ENCODE measurements at regions not wholly inside any gene's neighbourhood (a gene's known extent, or its start where the extent isn't known, plus 50 kb on each side); places are given as distances from the start of the nearest gene placed in this dataset.

DNA sequence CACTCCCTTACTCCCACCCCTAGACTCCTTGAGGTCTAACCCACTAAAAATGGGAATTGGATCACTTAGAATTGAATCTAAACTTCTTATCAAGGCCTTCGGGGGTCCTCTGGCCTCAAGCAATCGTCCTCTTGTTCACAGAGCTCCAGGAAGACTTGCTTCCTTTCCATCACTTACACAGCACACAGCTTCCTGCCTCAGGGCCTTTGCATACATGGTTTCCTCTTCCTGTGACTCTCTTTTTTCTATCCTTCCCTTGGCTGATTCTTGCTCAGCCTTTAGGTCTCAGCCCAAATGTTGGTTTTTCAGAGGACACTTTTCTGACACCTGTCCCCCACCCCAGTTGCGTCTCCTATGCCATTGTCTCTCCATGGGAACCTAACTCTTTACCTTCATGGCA lies 50.0 kb upstream of the ALDH1B1 start:
- no peak overlapping the region for H3K4me2 ChIP-seq (ENCODE audit: low read length)
- H3K4me3 ChIP-seq (ENCODE audit: low read length): no peak overlapping the region
- H3K36me3 ChIP-seq (replicated peaks; ENCODE audit: low read depth, low read length): no peaks in the 10 kb centered on the region
- peaks cover 3% of the 10 kb centered on the region; the same call in 1 of the 2 replicates for H3K4me1 ChIP-seq (ENCODE audit: low read length)
- no peak overlapping the region for H3K9ac ChIP-seq (ENCODE audit: low read length)
- H3K27ac ChIP-seq (ENCODE audit: low read length): no peak overlapping the region
- TF ChIP-seq, protein P1, sequence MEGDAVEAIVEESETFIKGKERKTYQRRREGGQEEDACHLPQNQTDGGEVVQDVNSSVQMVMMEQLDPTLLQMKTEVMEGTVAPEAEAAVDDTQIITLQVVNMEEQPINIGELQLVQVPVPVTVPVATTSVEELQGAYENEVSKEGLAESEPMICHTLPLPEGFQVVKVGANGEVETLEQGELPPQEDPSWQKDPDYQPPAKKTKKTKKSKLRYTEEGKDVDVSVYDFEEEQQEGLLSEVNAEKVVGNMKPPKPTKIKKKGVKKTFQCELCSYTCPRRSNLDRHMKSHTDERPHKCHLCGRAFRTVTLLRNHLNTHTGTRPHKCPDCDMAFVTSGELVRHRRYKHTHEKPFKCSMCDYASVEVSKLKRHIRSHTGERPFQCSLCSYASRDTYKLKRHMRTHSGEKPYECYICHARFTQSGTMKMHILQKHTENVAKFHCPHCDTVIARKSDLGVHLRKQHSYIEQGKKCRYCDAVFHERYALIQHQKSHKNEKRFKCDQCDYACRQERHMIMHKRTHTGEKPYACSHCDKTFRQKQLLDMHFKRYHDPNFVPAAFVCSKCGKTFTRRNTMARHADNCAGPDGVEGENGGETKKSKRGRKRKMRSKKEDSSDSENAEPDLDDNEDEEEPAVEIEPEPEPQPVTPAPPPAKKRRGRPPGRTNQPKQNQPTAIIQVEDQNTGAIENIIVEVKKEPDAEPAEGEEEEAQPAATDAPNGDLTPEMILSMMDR (IDR thresholded peaks at IDR 0.05; ENCODE audit: low read depth, low read length): no peak
- TF ChIP-seq EZH2phosphoT487 (IDR thresholded peaks at IDR 0.05; ENCODE audit: low read depth): no peak
- H4K20me1 ChIP-seq (ENCODE audit: insufficient read depth, low read length): no peaks in the 10 kb centered on the region
- H3K9me3 ChIP-seq (ENCODE audit: insufficient read depth, low read length): no peaks in the 10 kb centered on the region
- no peak overlapping the region for H2AFZ ChIP-seq (ENCODE audit: low read depth, low read length)
- no peaks in the 10 kb centered on the region for H3K79me2 ChIP-seq (ENCODE audit: low read length)
- H3K27me3 ChIP-seq (ENCODE audit: low read depth, low read length): no peaks in the 10 kb centered on the region

DNA sequence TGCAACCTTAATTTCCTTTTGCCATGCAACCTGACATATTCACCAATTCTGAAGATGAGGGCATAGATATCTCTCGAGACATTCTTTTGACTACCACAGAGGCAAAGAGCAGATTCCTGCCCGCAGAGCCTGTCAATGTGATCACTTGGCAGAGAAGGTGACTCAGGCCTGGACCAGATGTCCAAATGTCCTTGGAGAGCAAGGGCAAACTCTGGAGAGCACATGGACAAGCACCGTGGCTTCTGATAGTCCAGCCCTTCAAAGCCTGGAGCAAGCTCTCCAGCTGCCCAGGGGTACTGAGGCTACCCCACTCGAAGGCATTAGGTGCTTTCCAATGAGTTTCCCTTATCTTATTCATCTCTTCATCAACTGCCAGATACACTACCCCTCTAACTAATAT lies 50.4 kb upstream of the ALDH1B1 start:
- Histone ChIP-seq H3K9me3 (ENCODE audit: insufficient read depth, low read length) (no peaks in the 10 kb centered on the region), H3K4me2 (ENCODE audit: low read length) (no peak overlapping the region), H3K4me1 (ENCODE audit: low read length) (peaks cover 3% of the 10 kb centered on the region; the same call in 1 of the 2 replicates), H3K27me3 (ENCODE audit: low read depth, low read length) (no peaks in the 10 kb centered on the region), H3K9ac (ENCODE audit: low read length) (no peak overlapping the region), H4K20me1 (ENCODE audit: insufficient read depth, low read length) (no peaks in the 10 kb centered on the region), H2AFZ (ENCODE audit: low read depth, low read length) (no peak overlapping the region), H3K27ac (ENCODE audit: low read length) (no peak overlapping the region), H3K4me3 (ENCODE audit: low read length) (no peak overlapping the region), H3K36me3 (replicated peaks; ENCODE audit: low read depth, low read length) (no peaks in the 10 kb centered on the region), H3K79me2 (ENCODE audit: low read length) (no peaks in the 10 kb centered on the region)
- TF ChIP-seq, protein P1 (IDR thresholded peaks at IDR 0.05; ENCODE audit: low read depth, low read length): no peak
- no peak for TF ChIP-seq EZH2phosphoT487 (IDR thresholded peaks at IDR 0.05; ENCODE audit: low read depth)

DNA sequence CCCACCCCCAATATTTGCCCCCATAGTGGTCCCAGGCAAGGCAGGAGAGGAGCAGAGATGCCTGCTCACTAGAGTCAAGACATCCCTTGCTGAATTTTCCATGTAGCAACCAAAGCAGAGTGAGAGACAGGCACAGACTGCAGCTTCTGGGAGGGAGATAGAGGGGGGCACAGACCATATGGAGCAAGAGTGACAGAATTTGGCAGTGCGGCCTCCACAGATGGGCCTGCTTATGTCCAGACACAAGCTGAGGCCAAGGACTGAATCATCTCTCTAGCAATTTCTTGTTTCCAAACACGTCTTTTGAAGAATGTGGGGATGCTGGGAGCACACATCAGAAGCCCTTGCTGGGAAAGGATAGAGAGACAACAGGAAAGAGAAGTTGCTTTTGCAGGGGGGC lies 53.0 kb upstream of the ALDH1B1 start:
- Histone ChIP-seq H3K4me2 (ENCODE audit: low read length) (no peak overlapping the region), H3K9ac (ENCODE audit: low read length) (no peak overlapping the region), H3K79me2 (ENCODE audit: low read length) (no peaks in the 10 kb centered on the region), H3K27ac (ENCODE audit: low read length) (no peak overlapping the region), H3K4me3 (ENCODE audit: low read length) (no peak overlapping the region), H3K9me3 (ENCODE audit: insufficient read depth, low read length) (no peaks in the 10 kb centered on the region), H3K36me3 (replicated peaks; ENCODE audit: low read depth, low read length) (no peaks in the 10 kb centered on the region), H3K4me1 (ENCODE audit: low read length) (peaks cover 3% of the 10 kb centered on the region; the same call in 1 of the 2 replicates), H2AFZ (ENCODE audit: low read depth, low read length) (no peak overlapping the region), H3K27me3 (ENCODE audit: low read depth, low read length) (no peaks in the 10 kb centered on the region), H4K20me1 (ENCODE audit: insufficient read depth, low read length) (no peaks in the 10 kb centered on the region)
- TF ChIP-seq EZH2phosphoT487 (IDR thresholded peaks at IDR 0.05; ENCODE audit: low read depth): no peak
- TF ChIP-seq, protein P1 (IDR thresholded peaks at IDR 0.05; ENCODE audit: low read depth, low read length): no peak

DNA sequence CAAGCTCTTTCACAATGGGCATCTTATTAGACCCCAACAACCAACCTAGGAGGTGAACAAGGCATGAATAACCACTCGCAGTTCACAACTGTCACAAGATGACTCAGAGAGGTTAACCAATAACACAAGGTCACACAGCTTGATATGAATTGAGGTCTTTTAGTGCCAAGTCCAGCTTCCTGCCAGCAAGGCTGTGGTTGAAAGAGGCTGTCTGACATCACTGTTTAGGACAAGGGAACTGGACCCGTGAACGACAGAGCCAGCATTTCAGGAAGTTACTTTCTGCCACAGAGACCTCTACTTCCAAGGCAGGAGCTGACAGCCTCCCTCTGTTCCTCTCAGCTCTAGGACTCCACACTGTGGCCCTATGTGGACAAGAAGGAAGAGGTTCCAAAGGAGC lies 53.4 kb upstream of the ALDH1B1 start:
- Histone ChIP-seq H3K36me3 (replicated peaks; ENCODE audit: low read depth, low read length) (no peaks in the 10 kb centered on the region), H3K4me1 (ENCODE audit: low read length) (peaks cover 3% of the 10 kb centered on the region; the same call in 1 of the 2 replicates), H3K79me2 (ENCODE audit: low read length) (no peaks in the 10 kb centered on the region), H4K20me1 (ENCODE audit: insufficient read depth, low read length) (no peaks in the 10 kb centered on the region), H3K9ac (ENCODE audit: low read length) (no peak overlapping the region), H3K27me3 (ENCODE audit: low read depth, low read length) (no peaks in the 10 kb centered on the region), H2AFZ (ENCODE audit: low read depth, low read length) (no peak overlapping the region), H3K27ac (ENCODE audit: low read length) (no peak overlapping the region), H3K4me3 (ENCODE audit: low read length) (no peak overlapping the region), H3K4me2 (ENCODE audit: low read length) (no peak overlapping the region), H3K9me3 (ENCODE audit: insufficient read depth, low read length) (no peaks in the 10 kb centered on the region)
- TF ChIP-seq, protein P1 (IDR thresholded peaks at IDR 0.05; ENCODE audit: low read depth, low read length): no peak
- TF ChIP-seq EZH2phosphoT487 (IDR thresholded peaks at IDR 0.05; ENCODE audit: low read depth): no peak

All from OCI-LY3 (cell line).